SU-DHL-6 (cell line): ENCODE measurements at regions not wholly inside any gene's neighbourhood (a gene's known extent, or its start where the extent isn't known, plus 50 kb on each side); places are given as distances from the start of the nearest gene placed in this dataset.

Experiments
- H2AFZ ChIP-seq: fragments of 200-600 bp; sonication (generic); 2 replicates; pipeline ENCODE4 v1.6.1; 2014; ENCODE audit warnings: low read depth, mild to moderate bottlenecking, moderate library complexity, mixed read lengths, antibody characterized with exemption, low read length; ENCODE audit not compliant: severe bottlenecking
- H3F3A ChIP-seq: fragments of 200-600 bp; shearing (Covaris generic); 2 replicates; pipeline ENCODE4 v1.6.0; 2016; ENCODE audit warnings: antibody characterized with exemption, mild to moderate bottlenecking; ENCODE audit not compliant: insufficient read depth
- H3K27ac ChIP-seq: fragments of 200-600 bp; sonication (generic); 2 replicates; pipeline ENCODE4 v1.5.1; 2016; ENCODE audit warnings: low read depth, mild to moderate bottlenecking, low read length, moderate library complexity, mixed read lengths
- H3K27me3 ChIP-seq: fragments of 200-600 bp; sonication (generic), shearing (Covaris generic); 2 replicates; pipeline ENCODE4 v1.6.0; 2014; ENCODE audit warnings: mild to moderate bottlenecking, low read length
- H3K36me3 ChIP-seq: fragments of 200-600 bp; sonication (generic); 2 replicates; pipeline ENCODE4 v1.6.1; 2014; ENCODE audit warnings: mild to moderate bottlenecking, low read length, mixed read lengths
- H3K4me2 ChIP-seq: fragments of 300-600, 200-600 bp; shearing (Covaris generic), sonication (generic); 2 replicates; pipeline ENCODE4 v1.6.0; 2014; ENCODE audit warnings: low read length, low read depth, mild to moderate bottlenecking; ENCODE audit not compliant: poor library complexity, severe bottlenecking
- H3K4me3 ChIP-seq: fragments of 200-600 bp; sonication (generic); 2 replicates; pipeline ENCODE4 v1.5.1; 2014; ENCODE audit warnings: antibody characterized with exemption, low read length, mild to moderate bottlenecking, mixed read lengths; ENCODE audit not compliant: insufficient read depth, poor library complexity, severe bottlenecking
- H3K79me2 ChIP-seq: fragments of 200-600 bp; sonication (generic); 2 replicates; pipeline ENCODE4 v1.6.1; 2014; ENCODE audit warnings: mild to moderate bottlenecking, low read length, moderate library complexity; ENCODE audit not compliant: insufficient read depth
- H3K9ac ChIP-seq: fragments of 200-600 bp; sonication (generic); 2 replicates; pipeline ENCODE4 v1.7.0; 2014; ENCODE audit warnings: mild to moderate bottlenecking, low read length
- H3K9me2 ChIP-seq: fragments of 200-600 bp; sonication (generic); replicated peaks from 2 replicates; pipeline ENCODE4 v1.6.1; 2014; ENCODE audit warnings: low read length; ENCODE audit not compliant: insufficient read depth
- H3K9me3 ChIP-seq: fragments of 200-600 bp; sonication (generic); 2 replicates; pipeline ENCODE4 v1.6.1; 2014; ENCODE audit warnings: low read length, mixed read lengths; ENCODE audit not compliant: insufficient read depth
- H4K20me1 ChIP-seq: fragments of 200-600 bp; sonication (generic); 2 replicates; pipeline ENCODE4 v1.6.1; 2014; ENCODE audit warnings: low read depth, mild to moderate bottlenecking, antibody characterized with exemption, low read length, moderate library complexity, mixed read lengths
- CTCF ChIP-seq: fragments of 200-600 bp; sonication (generic); IDR thresholded peaks from one replicate; pipeline ENCODE4 v1.5.1; 2017; ENCODE audit warnings: antibody characterized with exemption, mild to moderate bottlenecking, low read length, moderate library complexity; ENCODE audit not compliant: insufficient read depth, poor library complexity, severe bottlenecking
- EZH2phosphoT487 ChIP-seq: fragments of 200-600 bp; sonication (generic), shearing (Covaris generic); conservative IDR thresholded peaks from 2 replicates; pipeline ENCODE4 v1.6.1; 2018; ENCODE audit warnings: mild to moderate bottlenecking, antibody characterized with exemption, low read length, moderate library complexity, mixed read lengths

GRCh38 chr4:12636191-12636590 lies 847.9 kb downstream of the RAB28 start:
- H3K79me2 ChIP-seq = no peaks in the 10 kb centered on the region
- H3K27me3 ChIP-seq = no peaks in the 10 kb centered on the region
- TF ChIP-seq CTCF (no peak), EZH2phosphoT487 (no peak)
- no peak overlapping the region for H2AFZ ChIP-seq
- no peak overlapping the region for H3K9ac ChIP-seq
- H4K20me1 ChIP-seq = no peaks in the 10 kb centered on the region
- no peaks in the 10 kb centered on the region for H3K9me3 ChIP-seq
- H3K36me3 ChIP-seq = no peaks in the 10 kb centered on the region
- H3K4me2 ChIP-seq = no peak overlapping the region
- H3K4me3 ChIP-seq = no peak overlapping the region
- H3K9me2 ChIP-seq = no peaks in the 10 kb centered on the region
- no peaks in the 10 kb centered on the region for H3F3A ChIP-seq
- H3K27ac ChIP-seq = no peak overlapping the region

GRCh38 chr4:12635629-12636028 lies 848.5 kb downstream of the RAB28 start:
- no peak overlapping the region for H3K27ac ChIP-seq
- no peaks in the 10 kb centered on the region for H3K36me3 ChIP-seq
- no peaks in the 10 kb centered on the region for H4K20me1 ChIP-seq
- no peaks in the 10 kb centered on the region for H3F3A ChIP-seq
- H3K9ac ChIP-seq = no peak overlapping the region
- no peaks in the 10 kb centered on the region for H3K9me2 ChIP-seq
- no peak overlapping the region for H3K4me3 ChIP-seq
- H3K79me2 ChIP-seq = no peaks in the 10 kb centered on the region
- H3K9me3 ChIP-seq = no peaks in the 10 kb centered on the region
- no peak overlapping the region for H2AFZ ChIP-seq
- no peaks in the 10 kb centered on the region for H3K27me3 ChIP-seq
- H3K4me2 ChIP-seq = no peak overlapping the region
- no peak for TF ChIP-seq EZH2phosphoT487
- TF ChIP-seq CTCF = no peak

DNA sequence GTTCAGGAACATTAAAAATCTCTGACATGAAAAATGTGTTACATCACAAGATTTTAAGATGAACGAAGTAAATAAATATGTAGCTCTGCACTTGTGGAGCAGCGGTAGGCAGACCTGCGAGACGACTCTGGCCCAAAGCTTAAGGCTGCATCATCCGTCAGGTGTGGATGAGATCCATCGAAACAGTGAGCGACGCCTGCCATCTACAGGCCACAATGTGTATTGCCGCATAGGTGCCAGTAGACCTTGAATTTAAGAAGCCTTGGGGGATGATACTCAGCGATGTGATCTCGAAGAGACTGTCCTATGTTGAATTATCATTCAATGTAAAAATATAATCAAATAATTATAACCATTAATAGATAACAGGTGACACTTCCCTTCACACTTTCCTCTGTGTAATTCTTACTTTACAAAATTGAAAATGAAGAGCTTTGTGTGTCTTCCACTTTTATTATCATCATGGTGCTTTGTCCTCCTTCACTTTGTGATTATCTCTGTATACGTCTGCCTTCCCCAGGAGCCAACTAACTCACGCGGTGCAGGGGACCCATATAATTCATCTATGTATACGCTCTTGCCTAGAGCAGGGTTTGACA lies 851.0 kb downstream of the RAB28 start:
- no peaks in the 10 kb centered on the region for H3F3A ChIP-seq
- no peak for TF ChIP-seq EZH2phosphoT487
- TF ChIP-seq CTCF = peak; percentile 67
- no peak overlapping the region for H2AFZ ChIP-seq
- H3K9ac ChIP-seq = no peak overlapping the region
- no peaks in the 10 kb centered on the region for H3K27me3 ChIP-seq
- H3K4me2 ChIP-seq = no peak overlapping the region
- no peaks in the 10 kb centered on the region for H3K9me2 ChIP-seq
- H3K79me2 ChIP-seq = no peaks in the 10 kb centered on the region
- H3K9me3 ChIP-seq = no peaks in the 10 kb centered on the region
- H3K4me3 ChIP-seq = no peak overlapping the region
- H3K27ac ChIP-seq = no peak overlapping the region
- no peaks in the 10 kb centered on the region for H3K36me3 ChIP-seq
- no peaks in the 10 kb centered on the region for H4K20me1 ChIP-seq
